HG03066 (cell line): ENCODE measurements at regions not wholly inside any gene's neighbourhood (a gene's known extent, or its start where the extent isn't known, plus 50 kb on each side); places are given as distances from the start of the nearest gene placed in this dataset.
"Not testable (repeated sequence)": the region's sequence is repeated elsewhere in the genome, so short reads cannot be mapped to it uniquely, and the experiment has no call there.

Source experiments
- ATAC-seq: cut with Tn5 transposase; IDR thresholded peaks from one replicate; pipeline ENCODE4 v1.9.1; 2021; ENCODE audit warnings: low read depth; ENCODE audit not compliant: unreplicated experiment

- no peak for ATAC-seq
Measured at GRCh38 chr12:89882050-89882449, 173.4 kb upstream of the ATP2B1 start.

- ATAC-seq: peak; percentile 93
Measured at GRCh38 chr12:89880690-89881350, 172.2 kb upstream of the ATP2B1 start.

DNA sequence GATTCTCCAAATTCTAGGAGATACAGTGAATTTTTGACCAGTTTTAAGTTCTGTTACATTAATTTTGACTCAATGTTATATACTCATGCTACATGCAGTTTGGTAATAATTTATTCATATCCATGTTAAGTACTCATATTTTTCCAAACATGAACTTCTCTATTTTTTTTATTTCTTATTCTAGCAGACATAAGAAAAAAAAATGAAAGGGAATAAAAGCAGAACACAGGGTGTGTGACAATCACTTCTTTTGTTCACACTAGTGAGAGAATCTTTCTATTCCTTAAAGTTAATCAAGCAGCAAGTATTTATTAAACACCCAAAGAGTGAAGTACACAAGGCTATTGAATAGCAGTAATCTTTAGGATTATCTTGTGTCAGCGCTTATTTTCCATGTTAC is 171.1 kb upstream of the ATP2B1 start:
- no peak for ATAC-seq

DNA sequence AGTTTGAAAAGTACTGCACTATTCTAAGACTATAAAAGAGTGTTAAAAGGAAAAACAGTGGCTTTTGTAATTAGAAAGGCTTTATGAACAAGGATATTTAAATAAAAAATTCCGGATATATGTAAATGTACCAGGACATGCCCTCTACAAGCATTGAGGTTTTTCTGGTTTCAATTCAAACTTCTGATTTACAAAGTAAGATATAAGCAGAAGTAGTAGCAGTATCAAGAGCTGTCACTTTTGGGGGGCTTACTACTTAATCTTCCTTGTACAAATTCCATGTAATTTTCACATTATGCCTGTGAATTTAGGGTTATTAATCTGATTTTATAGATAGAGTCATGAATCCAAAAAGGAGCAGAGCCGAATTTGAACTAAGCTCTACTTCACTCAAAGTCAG is 170.3 kb upstream of the ATP2B1 start:
- no peak for ATAC-seq

GRCh38 chr12:89878327-89878726 is 169.7 kb upstream of the ATP2B1 start:
- ATAC-seq: no peak

DNA sequence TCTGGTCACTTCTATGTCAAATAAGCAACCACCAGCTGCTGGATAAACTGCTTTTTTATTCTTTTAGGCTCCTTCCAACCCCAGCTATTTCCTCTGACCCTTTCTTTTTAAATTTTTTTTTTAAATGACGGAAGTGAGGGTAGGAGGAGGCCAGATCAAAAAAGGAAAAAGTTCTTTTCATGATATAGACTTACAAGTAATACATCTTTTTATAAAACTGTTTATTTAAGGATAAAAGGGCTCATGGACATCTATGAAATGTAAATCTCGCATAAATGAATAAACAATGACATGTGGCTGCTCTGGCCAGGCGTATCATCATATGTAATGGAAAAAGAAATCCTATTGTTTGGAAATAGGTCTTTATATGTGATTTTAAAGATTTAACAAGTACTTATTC is 169.0 kb upstream of the ATP2B1 start:
- ATAC-seq: no peak

GRCh38 chr12:89877136-89877535 is 168.5 kb upstream of the ATP2B1 start:
- no peak for ATAC-seq

GRCh38 chr12:89875809-89876208 is 167.2 kb upstream of the ATP2B1 start:
- ATAC-seq: no peak

DNA sequence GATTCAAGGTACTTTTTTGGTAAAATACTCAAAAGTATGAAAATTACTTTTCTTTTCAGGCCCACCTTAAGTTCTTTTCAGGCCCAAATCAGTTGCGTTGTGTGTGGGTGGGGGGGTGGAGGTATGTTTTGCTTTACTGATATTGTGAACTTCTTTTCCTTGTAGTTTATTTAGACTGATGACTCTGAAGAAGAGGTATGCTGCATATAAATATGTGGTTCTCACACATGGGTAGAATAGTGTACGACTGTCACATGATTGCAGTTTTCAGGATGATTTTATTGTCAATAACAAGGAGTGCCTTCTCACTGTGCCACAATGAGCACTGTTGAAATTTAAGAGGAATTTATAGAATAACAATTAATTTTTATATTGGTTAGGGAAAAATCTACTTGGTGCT is 166.6 kb upstream of the ATP2B1 start:
- no peak for ATAC-seq

DNA sequence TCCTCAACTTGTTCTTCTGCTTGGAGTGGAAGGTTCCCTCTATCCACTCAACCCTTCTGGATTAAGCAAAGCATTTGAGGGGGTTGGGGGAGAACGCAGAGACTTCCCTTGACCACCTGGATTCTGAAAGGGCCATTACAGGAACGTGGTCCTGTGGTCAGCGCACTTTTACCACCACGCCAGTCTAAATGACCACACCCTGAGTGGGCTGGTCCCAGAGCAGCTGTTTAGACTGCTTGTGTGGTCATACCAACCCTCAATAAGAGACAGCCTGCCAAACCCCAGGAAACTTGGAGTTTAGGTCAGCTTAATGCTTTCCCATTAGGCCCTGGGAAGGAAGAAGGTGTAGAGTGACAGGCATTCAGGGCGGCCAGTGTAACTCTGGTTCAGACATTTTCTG is 165.5 kb upstream of the ATP2B1 start:
- no peak for ATAC-seq

- ATAC-seq: no peak
Measured at GRCh38 chr12:89873745-89874144, 165.1 kb upstream of the ATP2B1 start.

DNA sequence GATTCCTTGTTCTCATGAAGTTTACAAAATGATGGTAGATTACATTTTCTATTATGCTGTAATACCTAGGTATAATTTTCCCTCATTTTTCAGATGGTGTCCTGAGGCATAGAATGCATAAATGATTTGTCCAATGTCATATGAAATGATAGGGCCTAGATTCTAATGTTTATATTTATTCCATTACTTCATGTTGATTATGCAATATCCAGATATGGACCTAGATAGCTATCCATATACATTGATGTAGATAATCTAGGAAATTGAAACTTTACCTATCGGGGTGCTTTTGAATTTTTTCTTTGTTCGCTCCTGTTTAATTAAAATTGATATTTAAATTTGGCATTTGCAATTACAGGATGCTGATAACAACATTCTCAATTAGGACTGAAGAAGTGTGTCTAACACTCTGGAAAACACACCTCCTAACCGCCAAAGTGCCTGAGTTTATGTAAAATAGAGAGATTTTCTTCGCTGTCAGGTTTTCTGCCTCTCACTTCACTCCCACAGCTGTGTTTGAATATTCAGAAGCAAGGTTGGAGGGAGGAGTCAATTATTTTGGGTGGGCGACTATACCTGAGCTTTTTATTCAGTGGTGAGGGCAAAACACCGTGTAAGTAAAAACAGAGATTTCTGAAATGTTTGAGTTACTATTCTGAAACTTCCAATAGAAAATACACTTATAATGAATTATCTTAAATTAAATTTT is 164.4 kb upstream of the ATP2B1 start:
- ATAC-seq: no peak

DNA sequence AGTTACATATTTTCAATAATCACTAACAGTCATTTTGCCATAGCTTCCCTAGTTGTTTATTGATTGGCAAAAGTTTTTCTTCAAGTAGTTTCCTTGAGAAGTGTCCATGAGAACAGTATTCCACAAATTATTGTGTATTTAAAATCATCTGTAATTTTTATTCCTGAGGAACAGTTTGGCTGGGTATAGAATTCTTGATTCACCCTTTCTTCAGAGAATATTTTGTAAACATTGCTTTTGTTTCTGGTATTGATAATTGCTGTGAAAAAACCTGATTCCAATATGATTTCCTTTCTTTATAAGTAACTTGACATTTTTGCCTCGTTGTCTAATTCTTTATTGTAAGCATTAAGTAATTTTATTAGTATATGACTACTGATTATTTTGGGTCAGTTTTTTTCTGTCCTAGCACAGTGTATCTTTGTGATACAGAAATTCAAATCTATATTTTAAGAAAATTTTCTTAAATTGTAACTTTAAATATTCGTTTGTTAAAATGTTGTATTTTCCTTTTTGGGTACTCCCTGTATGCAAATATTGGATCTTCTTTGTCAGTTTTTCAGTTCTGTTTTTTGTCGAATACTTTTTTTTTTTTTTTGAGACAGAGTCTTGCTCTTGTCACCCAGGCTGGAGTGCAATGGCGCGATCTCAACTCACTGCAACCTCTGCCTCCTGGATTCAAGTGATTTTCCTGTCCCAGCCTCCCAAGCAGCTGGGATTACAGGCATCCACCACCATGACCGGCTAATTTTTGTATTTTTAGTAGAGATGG is 162.0 kb upstream of the ATP2B1 start:
- ATAC-seq: no peak

GRCh38 chr12:89867611-89868010 is 159.0 kb upstream of the ATP2B1 start:
- ATAC-seq: not testable (repeated sequence)

DNA sequence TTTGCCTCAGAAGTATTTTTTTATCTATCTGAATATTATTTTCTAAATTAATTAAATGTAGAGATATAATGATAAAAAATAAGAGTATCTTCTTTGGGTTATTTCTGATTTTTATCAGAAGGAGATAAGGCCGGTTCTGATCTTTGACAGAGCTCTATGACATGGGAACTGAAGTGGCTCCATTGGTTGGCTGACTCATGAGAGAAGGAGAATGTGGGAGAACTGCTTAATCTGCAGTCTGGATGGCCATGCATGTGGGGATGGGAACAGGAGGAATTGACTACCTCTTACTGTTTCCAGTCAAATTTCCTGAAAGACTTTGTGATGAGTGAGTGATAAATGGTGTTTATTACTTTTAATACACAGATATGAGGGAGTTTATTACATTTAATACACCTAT is 155.8 kb upstream of the ATP2B1 start:
- no peak for ATAC-seq

DNA sequence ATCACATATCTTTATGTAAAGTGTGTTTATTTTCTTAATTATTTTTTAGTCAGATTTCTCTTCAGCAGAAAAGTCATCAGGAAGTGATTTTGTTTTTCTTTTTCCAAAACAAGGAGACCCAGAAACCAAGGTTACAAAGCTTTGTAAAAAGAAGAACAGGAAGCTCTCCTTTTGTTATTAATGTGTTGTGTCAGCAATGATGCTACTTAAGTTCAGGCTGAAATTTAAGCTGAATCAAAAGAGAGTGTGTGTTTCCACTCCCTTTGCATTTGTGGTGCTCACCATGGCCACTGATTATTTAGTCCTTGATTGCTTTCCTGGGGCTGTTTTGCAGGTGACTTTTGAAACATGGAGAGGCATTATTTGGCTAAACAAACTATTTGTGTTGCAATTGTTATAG is 155.3 kb upstream of the ATP2B1 start:
- no peak for ATAC-seq

DNA sequence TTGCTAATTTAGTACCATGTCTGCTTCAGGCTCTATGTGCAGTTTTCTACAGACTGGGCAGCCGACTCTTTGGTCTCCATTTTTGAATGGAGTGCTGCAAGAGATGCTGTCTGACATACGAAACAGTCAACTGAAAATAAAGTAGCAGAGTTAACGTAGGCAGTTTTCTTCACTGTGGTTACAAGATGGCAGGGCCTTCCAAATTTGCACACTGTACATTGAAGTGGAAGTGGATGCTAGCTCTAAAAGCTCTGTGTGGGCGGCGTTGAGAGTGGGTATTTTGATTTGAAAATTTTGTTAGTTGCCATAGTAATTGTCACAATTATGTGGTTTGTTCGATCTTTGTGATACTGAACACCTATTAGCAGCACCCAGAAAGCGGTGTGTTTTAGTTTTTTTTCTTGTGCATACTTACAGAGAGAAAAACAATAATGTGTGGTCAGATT is 154.9 kb upstream of the ATP2B1 start:
- peak; percentile 72 for ATAC-seq

DNA sequence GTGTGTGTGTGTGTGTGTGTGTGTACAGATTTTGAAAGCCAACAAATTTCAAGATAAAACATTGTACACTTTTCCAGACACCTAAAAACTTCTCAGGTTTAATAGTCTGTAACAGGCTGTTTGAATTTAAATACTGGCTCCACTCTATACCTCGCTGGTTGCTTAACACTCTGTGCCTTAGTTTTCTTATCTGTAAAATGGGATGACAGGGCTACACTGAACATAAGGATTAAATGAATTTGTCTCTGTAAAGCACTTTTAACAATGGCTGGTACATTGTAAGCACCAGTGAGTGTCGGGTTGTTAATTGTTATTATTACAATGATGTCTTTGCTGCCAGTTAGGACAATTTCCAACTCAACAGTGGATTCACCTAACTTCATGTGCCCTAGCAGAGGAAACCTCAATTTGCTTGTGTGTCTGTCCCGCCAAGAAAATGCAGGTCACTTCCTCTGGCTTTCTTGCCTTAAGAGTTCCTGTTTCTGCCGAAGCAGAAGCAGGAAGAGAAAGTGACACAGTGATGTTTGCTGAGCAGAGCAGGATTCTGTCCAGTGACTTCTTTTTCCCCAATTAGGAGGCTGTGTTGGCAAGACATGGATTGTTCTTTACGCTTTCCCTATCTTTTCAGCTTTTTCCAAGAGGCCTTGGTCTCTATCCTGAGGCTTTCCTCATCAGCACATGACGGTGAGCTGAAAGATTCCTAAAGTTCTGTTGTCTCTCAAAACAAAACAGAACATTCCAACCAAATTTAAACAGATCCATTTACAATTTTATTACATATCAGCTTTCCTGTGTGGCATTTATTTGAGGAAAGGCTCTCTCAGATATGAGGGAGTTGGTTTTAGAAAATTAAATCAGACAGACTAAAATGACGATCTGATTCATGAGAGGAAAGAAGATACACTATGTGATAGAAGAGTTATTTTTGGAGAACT is 154.1 kb upstream of the ATP2B1 start:
- ATAC-seq: peak; percentile 66

- ATAC-seq: no peak
Measured at GRCh38 chr12:89861086-89861485, 152.4 kb upstream of the ATP2B1 start.

DNA sequence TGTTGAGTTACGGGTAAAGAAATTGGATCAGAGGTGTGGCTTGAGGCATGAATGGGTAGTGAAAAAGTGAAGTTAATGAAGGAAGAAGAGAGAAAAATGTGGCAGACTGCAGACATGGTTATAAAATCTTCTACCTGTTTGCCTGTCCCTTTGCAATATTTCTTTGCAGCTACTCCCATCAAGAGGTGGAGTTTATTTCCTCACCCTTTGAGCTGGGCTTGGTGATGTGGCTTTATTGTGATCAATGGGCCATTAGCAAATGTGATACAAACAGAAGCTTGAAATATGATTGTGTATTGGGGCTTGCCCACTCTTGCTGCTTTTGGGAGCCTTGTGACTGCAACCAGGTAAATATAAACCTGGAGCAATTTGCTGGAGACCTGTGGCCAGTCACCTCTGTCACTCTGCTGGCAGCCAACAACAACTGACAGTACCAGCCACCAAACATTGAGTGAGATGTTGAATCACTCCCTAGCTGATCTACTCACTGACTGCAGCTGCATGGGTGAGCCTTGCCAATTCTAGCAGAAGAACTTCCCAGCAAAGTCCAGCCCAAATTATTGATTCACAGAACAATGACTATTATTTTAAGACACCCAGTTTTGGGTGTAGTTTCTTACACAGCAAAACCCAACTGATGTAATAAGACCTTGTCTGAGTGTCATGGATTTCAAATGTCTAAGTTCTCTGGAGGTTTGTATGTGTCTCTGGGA is 151.0 kb upstream of the ATP2B1 start:
- ATAC-seq: no peak
